ENCODE measurements at regions not wholly inside any gene's neighbourhood (a gene's known extent, or its start where the extent isn't known, plus 50 kb on each side); places are given as distances from the start of the nearest gene placed in this dataset.

GRCh38 chr7:159318682-159319351, 174.2 kb upstream of the VIPR2 start:
- TF ChIP-seq, protein P1, sequence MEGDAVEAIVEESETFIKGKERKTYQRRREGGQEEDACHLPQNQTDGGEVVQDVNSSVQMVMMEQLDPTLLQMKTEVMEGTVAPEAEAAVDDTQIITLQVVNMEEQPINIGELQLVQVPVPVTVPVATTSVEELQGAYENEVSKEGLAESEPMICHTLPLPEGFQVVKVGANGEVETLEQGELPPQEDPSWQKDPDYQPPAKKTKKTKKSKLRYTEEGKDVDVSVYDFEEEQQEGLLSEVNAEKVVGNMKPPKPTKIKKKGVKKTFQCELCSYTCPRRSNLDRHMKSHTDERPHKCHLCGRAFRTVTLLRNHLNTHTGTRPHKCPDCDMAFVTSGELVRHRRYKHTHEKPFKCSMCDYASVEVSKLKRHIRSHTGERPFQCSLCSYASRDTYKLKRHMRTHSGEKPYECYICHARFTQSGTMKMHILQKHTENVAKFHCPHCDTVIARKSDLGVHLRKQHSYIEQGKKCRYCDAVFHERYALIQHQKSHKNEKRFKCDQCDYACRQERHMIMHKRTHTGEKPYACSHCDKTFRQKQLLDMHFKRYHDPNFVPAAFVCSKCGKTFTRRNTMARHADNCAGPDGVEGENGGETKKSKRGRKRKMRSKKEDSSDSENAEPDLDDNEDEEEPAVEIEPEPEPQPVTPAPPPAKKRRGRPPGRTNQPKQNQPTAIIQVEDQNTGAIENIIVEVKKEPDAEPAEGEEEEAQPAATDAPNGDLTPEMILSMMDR (IDR thresholded peaks at IDR 0.05; ENCODE audit: low read depth, low read length, missing input control), result no peak
- no peak for TF ChIP-seq FOXA1 (IDR thresholded peaks at IDR 0.05)

Data from liver (tissue), 2 donors.